ES-I3 (cell line): ENCODE measurements at regions not wholly inside any gene's neighbourhood (a gene's known extent, or its start where the extent isn't known, plus 50 kb on each side); places are given as distances from the start of the nearest gene placed in this dataset.

Experiments
- H3K36me3 ChIP-seq: 2 replicates; pipeline ENCODE4 v1.6.1; 2013; ENCODE audit warnings: mild to moderate bottlenecking, low read length, control low read depth, moderate library complexity; ENCODE audit not compliant: insufficient read depth
- H3K4me1 ChIP-seq: 2 replicates; pipeline ENCODE4 v1.6.1; 2013; ENCODE audit warnings: mild to moderate bottlenecking, control low read depth, low read length; ENCODE audit not compliant: insufficient read depth
- H3K9ac ChIP-seq: 2 replicates; pipeline ENCODE4 v1.6.1; 2013; ENCODE audit warnings: low read depth, mild to moderate bottlenecking, low read length, moderate library complexity
- H3K9me3 ChIP-seq: 2 replicates; pipeline ENCODE4 v1.6.1; 2013; ENCODE audit warnings: mild to moderate bottlenecking, low read length, moderate library complexity; ENCODE audit not compliant: control insufficient read depth, insufficient read depth

DNA sequence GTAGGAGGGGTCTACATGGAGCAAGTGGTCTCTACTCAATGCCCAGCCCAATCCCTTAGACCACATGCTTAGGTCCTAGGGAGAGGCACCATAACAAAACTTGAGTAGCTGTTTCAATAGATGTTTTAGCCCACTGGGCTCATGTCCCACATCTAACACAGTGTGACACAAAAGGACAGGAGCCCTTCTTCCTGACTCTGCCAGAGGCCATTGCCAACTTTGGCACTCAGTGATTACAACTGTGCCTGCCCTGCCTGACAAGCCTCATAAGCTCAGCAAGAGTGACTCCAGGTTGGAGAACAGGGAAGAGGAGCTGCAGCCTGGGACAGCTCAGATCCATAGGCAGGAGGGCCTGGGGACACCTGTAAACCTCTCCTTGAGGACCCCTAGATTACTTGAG, 230.8 kb downstream of the ENC1 start:
- Histone ChIP-seq H3K4me1 (peaks cover 14% of the 10 kb centered on the region), H3K9ac (no peak overlapping the region), H3K36me3 (no peaks in the 10 kb centered on the region), H3K9me3 (no peaks in the 10 kb centered on the region)

DNA sequence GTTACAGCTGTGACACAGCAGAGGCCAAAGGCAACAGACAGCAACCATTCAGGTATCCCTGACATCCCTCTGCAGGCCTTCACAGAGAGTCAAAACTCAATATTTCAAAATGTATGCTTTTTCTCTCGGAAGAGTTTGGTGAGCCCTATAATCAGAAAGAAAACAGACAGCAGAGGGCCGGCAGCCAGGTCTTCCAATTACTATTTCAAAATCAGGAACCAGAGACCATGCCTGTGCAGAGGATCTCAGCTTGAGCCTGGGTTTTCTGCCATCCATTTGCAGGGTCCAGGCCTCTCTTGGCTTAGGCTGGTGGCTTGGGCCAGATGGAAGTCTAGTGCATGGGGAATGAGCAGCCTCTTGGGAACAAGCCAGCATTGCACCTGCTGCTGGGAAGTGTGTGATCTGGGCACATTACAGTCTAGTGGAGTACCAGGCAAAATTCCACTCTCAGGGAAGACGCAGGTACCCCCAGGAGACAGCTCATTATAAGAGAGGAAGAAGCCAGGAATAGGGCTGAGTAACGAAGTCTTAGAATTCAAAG, 231.3 kb downstream of the ENC1 start:
- H3K9ac ChIP-seq: no peak overlapping the region
- H3K36me3 ChIP-seq: no peaks in the 10 kb centered on the region
- H3K9me3 ChIP-seq: no peaks in the 10 kb centered on the region
- H3K4me1 ChIP-seq: peaks cover 14% of the 10 kb centered on the region

DNA sequence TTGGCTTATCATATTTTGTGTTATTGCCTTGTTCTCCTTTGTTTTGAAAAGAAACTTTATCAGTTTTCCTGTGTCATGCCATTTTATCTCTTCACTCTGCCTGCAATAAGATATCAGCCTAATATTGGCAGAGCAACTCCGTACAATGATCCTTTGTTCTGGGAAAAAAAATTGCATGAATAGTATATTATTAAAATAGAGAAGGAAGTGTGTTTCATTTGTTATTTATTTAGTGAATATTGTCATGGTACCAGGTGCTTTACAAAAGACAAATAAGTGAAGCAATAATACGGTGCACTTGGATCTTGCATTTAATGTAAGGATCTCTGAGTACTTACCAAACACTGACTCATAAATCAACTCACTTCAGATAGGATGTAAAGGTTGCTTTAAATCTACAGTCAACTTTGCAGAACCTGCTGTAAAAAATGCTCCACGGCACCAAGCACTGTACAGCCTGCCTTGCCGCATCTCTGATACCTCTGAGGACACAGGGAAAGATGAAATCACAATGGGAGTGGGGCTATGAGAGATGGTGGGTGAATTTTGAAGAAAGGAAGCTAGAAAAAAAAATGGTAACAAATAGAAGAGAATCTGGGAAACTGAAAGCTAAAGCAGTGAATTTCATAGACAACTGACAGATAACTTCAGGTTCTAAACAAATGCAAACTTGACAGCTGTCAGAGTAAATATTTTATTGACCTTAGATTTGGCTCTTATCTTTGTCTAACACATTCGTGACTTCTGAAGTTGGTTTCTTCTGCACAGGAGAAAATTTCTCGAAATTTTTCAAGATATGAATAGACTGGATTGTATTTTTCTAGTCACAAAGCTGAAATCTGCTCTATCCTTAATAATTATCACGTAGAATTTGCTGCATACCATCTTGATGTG, 232.1 kb downstream of the ENC1 start:
- no peak overlapping the region for H3K9ac ChIP-seq
- no peaks in the 10 kb centered on the region for H3K36me3 ChIP-seq
- peaks cover 14% of the 10 kb centered on the region for H3K4me1 ChIP-seq
- no peaks in the 10 kb centered on the region for H3K9me3 ChIP-seq

DNA sequence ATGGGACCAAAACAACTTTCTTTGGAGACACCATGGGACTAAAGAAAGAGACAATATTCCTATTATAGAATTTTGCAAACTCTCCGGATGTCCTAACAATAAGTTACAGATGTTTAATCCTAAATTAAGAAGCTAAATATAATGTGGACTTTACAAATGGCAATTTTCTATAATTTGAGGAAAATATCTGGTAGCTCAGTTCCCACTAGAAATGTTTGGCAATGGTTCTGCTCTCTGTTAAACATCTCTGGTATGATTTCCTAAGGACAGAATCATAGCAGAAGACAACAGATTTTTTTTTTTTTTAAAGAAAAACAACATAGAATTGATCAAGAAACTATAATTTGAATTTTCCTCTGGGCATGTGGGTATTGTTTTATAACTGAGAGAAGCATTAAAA, 232.8 kb downstream of the ENC1 start:
- no peaks in the 10 kb centered on the region for H3K36me3 ChIP-seq
- H3K9me3 ChIP-seq: no peaks in the 10 kb centered on the region
- H3K9ac ChIP-seq: no peak overlapping the region
- peaks cover 14% of the 10 kb centered on the region for H3K4me1 ChIP-seq

DNA sequence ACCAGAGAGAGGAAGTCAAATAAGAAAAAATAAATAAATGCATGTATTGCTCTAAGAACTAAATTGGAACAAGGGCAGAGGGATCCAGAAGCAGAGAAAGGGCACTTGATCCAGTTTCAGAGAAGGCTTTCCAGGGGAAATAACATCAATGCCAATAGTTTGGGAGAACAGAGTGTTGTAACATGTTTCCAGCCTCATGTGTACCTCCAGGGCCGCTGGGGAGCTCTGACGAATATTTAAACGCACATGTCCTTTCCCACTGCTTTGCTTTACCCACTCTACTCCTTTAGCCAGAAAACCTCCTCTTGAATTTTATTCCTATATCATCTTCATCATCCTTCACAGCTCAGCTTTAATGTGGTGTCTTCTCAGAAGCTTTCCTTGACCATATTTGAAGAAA, 233.7 kb downstream of the ENC1 start:
- H3K4me1 ChIP-seq: peaks cover 9% of the 10 kb centered on the region
- H3K36me3 ChIP-seq: no peaks in the 10 kb centered on the region
- no peak overlapping the region for H3K9ac ChIP-seq
- H3K9me3 ChIP-seq: no peaks in the 10 kb centered on the region

DNA sequence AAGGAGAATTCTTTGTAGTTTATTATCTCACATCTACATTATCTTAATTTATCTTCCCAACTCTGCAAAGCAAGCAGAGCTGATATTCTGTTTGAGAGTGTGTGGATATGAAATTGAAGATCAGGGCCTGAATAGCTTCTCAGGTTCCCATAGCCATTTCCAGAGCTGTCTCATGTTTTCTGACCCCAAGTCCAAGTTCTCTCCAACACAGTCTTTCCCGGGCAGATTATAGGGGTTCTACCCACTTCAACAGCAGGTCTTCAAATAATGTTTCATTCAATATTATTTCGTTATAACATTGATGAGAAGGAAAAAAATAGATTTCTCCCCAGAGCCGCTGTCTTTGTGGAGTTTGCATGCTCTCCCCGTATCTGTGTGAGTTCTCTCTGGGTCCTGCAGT, 234.9 kb downstream of the ENC1 start:
- Histone ChIP-seq H3K4me1 (no peaks in the 10 kb centered on the region), H3K9ac (no peak overlapping the region), H3K36me3 (no peaks in the 10 kb centered on the region), H3K9me3 (no peaks in the 10 kb centered on the region)

DNA sequence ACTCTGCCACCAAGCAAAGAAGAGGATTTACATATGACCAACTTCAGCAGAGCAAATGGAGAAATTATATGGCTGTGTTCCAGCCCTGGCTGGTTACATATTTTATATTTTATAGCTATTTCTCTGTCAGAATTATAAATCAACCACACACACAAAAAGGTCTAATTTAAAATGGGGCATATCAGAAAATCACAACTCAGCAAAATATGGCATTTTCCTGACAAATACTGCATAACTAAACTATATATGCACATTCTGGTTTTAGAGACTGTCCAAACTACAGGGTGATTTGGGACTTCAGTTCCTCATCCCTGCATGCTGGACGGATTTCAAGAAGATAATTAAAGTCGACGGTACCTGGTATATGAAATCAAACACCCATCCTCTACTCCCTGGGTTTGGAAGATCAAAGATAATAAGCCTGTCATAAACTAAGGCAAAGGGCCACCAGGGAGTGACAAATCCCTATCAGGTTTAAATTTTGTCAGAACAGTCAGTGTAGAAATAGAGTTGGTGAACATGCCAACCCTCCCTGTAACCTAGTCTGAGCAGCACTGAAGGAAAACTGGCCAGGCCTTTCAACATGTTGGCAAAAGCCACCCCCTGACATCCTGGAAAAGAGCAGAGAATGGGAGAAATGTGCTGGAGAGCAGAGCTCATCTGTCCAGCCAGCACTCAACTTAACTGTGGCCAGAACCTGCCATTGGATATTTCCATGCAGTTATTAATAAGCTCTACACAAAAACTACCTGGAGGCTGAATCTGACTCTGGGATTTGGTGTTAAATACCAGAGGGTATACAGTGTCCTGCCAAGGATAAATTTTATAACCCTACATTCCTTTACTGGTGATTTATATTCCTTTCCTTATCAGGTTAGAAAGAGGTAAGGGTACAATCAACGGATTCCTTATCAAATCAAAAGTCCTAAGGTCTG, 235.7 kb downstream of the ENC1 start:
- Histone ChIP-seq H3K9me3 (no peaks in the 10 kb centered on the region), H3K9ac (no peak overlapping the region), H3K36me3 (no peaks in the 10 kb centered on the region), H3K4me1 (no peaks in the 10 kb centered on the region)

DNA sequence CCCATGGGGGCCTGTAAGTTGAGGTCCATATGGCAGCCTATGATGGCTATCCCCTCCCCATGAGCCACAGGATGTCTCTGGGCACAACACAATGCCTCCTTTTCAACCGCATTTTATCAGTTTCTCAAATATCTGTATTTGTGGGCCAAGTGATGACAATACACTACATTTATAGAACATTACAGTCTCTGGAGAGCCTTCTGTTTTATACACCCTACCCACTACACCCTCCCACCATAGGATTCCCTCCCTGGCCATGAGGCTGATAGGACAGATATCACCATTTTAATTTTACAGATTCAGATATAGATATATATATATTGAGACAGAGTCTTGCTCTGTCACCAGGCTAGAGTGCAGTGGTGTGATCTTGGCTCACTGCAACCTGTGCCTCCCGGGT, 236.8 kb downstream of the ENC1 start:
- H3K9ac ChIP-seq: no peak overlapping the region
- H3K36me3 ChIP-seq: no peaks in the 10 kb centered on the region
- H3K4me1 ChIP-seq: no peaks in the 10 kb centered on the region
- H3K9me3 ChIP-seq: no peaks in the 10 kb centered on the region

DNA sequence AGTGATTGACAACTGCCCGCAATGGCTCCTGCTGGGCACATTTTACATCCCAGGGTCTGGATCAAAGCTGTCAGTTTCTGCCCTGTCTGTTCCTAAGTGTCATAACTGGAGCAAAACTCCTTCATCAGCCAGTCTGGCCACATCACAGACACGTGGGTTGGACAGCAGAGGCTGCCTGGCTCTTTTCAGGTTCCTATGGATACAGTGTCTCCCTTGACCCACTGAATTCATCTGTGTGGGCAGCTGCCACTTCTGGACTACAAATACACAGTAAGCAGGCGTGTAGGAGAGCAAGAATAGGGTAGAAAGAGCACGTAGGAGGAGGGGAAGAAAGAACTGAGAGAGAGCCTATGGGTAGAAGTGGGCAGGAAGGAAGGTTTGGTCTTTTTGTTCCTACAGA, 238.0 kb downstream of the ENC1 start:
- Histone ChIP-seq H3K4me1 (no peaks in the 10 kb centered on the region), H3K9ac (no peak overlapping the region), H3K9me3 (no peaks in the 10 kb centered on the region), H3K36me3 (no peaks in the 10 kb centered on the region)

DNA sequence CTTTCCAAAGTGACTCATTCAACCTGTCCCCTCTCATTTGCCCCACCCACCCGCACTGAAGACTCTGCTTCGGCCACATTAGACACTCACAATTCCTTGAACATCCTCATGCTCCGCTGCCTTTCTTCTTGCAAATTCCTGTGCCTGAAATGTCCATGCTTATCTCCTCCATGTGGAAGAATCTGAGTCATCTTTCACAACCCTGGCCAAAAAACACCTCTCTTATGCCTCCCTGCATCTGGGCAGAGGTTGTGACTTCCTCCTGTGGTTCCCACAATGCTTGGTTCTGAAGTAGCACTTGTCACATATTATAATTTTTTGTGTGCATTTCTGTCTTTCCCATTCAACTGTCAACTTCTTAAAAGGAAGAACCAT, 238.6 kb downstream of the ENC1 start:
- no peak overlapping the region for H3K9ac ChIP-seq
- no peaks in the 10 kb centered on the region for H3K9me3 ChIP-seq
- H3K4me1 ChIP-seq: no peaks in the 10 kb centered on the region
- no peaks in the 10 kb centered on the region for H3K36me3 ChIP-seq

DNA sequence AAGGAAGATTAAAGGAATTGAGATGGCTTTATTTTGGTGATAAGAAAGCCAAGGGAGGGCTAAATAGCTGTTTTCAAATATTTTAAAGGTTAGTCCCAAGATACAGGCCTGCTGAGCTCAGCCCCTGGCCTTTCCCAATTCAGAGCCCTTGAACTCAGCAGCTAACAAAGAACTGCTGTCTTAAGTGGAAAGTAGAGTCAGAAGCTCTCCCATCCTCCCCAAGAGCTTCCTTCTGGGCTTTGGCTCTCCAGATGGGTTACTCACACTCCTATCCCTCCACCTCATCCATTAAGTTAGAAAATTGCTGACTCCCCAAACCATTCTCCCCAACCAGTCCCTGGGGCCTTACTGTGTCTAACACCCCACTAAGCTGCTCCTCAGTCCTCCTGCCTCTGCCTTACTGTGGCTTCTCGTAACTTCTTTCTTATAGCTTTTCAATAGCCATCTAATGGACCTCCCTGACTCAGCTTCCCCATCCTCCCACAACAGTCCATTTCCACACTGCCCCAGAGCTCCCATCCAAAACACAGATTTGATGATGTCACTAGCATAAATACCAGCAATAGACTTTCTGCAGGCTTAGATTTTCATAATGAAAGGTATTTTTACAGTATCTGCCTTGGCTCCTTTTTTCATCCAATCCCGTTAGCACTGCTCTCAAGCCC, 239.1 kb downstream of the ENC1 start:
- Histone ChIP-seq H3K4me1 (no peaks in the 10 kb centered on the region), H3K36me3 (no peaks in the 10 kb centered on the region), H3K9me3 (no peaks in the 10 kb centered on the region), H3K9ac (no peak overlapping the region)

DNA sequence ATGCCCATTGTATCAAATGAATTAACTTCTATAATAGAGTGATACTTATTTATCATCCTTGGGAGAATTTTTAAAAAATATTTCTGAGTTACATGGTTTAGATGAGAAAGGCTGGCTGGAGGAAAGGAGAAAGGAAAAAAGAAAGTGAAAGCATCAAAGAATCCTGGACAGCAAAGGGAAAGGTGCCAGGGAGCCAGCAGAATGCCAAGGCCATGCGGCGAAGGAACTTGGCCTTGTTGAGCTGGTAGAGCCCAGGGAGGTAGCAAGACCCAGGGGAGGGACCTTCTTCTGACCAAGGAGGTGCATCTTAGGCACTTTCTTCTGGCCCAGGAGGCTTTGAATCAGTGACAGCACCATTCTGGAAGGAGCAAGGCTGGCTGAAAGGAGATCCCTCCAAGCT, 240.5 kb downstream of the ENC1 start:
- no peaks in the 10 kb centered on the region for H3K36me3 ChIP-seq
- peaks cover 9% of the 10 kb centered on the region; the same call in 1 of the 2 replicates for H3K4me1 ChIP-seq
- H3K9ac ChIP-seq: no peak overlapping the region
- H3K9me3 ChIP-seq: no peaks in the 10 kb centered on the region

DNA sequence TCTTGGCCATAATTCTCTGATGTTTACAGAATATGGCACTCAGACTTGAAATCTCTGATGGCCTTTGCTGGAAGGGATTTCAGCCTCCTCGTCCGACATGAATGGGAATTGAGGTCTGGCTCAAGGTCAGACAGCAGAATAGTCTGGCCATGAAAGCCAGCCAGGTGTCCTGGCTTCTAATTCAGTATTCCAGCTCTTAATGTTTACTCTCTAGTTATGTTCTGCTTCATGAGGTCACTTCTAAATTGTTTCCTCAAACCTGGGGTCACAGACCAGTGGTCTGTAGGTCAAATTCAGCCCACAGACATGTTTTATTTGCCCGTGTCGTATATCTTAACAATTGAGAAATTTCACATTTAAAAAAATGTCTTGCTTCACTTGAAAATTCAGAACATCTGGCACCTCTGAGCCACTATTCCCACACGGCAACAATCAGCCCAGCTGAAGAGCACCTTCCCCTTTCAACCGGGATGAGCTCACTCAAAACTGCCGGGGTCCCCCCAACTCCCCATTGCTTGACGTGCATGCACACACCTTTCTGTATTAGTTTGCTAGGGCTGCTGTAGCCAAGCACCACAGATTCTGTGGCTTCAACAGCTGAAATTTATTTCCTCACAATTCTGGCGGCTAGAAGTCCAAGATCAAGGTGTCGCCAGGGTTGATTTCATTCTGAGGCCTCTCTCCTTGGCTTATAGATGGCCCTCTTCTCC, 243.5 kb downstream of the ENC1 start:
- H3K9ac ChIP-seq: no peak overlapping the region
- H3K36me3 ChIP-seq: no peaks in the 10 kb centered on the region
- H3K4me1 ChIP-seq: peaks cover 16% of the 10 kb centered on the region; the same call in 1 of the 2 replicates
- H3K9me3 ChIP-seq: no peaks in the 10 kb centered on the region
